HL-60 (cell line): ENCODE measurements at regions not wholly inside any gene's neighbourhood (a gene's known extent, or its start where the extent isn't known, plus 50 kb on each side); places are given as distances from the start of the nearest gene placed in this dataset.

Experiments used
- DNase-seq, 2 experiments: peaks; one replicate each; pipeline ENCODE4 v3.0.0-alpha.2; 2010 to 2020; ENCODE audit warnings: low read depth in 1 of 2, low spot score in 1 of 2
- H3K27ac ChIP-seq: fragments of 250-450 bp; sonication (Bioruptor Pico); replicated peaks from 2 replicates; pipeline ENCODE4 v1.5.1; 2020; ENCODE audit warnings: mild to moderate bottlenecking, moderate library complexity
- H3K27me3 ChIP-seq: fragments of 250-450 bp; sonication (Bioruptor Pico); 2 replicates; pipeline ENCODE4 v1.5.1; 2021; ENCODE audit warnings: mild to moderate bottlenecking, moderate library complexity; ENCODE audit not compliant: insufficient read depth, poor library complexity, severe bottlenecking
- H3K4me3 ChIP-seq: replicated peaks from 2 replicates; pipeline ENCODE4 v1.5.1; 2011; ENCODE audit warnings: mild to moderate bottlenecking, control low read depth, low read length; ENCODE audit not compliant: insufficient read depth
- CTCF ChIP-seq: IDR thresholded peaks from one replicate; pipeline ENCODE4 v1.5.1; 2011; ENCODE audit warnings: low read length, control low read depth, inconsistent platforms; ENCODE audit not compliant: insufficient read depth
- GABPA ChIP-seq: IDR thresholded peaks from 2 replicates; pipeline ENCODE4 v1.6.1; 2012; ENCODE audit warnings: low read depth
- POLR2AphosphoS5 ChIP-seq: IDR thresholded peaks from 2 replicates; pipeline ENCODE4 v1.6.1; 2012; ENCODE audit warnings: low read depth
- REST ChIP-seq: IDR thresholded peaks from 2 replicates; pipeline ENCODE4 v1.6.1; 2012; ENCODE audit warnings: low read depth; ENCODE audit not compliant: insufficient replicate concordance
- SPI1 ChIP-seq: IDR thresholded peaks from 2 replicates; pipeline ENCODE4 v1.6.1; 2012; ENCODE audit warnings: low read depth, mild to moderate bottlenecking, borderline replicate concordance

DNA sequence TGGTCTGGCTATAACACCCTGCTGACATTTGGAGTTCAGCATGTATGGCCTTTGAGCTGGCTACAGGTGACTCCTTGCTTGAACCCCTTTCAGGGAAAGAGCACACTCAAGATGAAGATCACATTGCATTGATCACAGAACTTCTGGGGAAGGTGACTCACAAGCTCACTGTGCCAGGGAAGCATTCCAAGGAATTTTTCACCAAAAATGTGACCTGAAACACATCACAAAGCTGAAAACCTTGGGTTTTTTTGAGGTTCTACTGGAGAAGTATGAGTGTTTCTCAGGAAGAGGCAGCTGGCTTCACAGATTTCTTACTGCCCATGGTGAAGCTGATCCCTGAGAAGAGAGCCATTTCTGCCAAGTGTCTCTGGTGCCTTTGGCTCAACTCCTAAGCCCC, 879.0 kb downstream of the CBLN2 start:
- no peak for DNase-seq
- H3K27me3 ChIP-seq: no peaks in the 10 kb centered on the region
- no peak overlapping the region for H3K27ac ChIP-seq
- TF ChIP-seq GABPA: no peak
- TF ChIP-seq CTCF: no peak
- TF ChIP-seq POLR2AphosphoS5: no peak
- TF ChIP-seq SPI1: no peak
- no peak overlapping the region for H3K4me3 ChIP-seq

- TF ChIP-seq CTCF (no peak), SPI1 (no peak), GABPA (no peak), REST (no peak), POLR2AphosphoS5 (no peak)
- DNase-seq: no peak
- H3K27me3 ChIP-seq: no peaks in the 10 kb centered on the region
- H3K4me3 ChIP-seq: no peak overlapping the region
- H3K27ac ChIP-seq: no peak overlapping the region
Measured at GRCh38 chr18:71643822-71644221, 900.3 kb downstream of the CBLN2 start.

- no peak for TF ChIP-seq REST
- no peaks in the 10 kb centered on the region for H3K27me3 ChIP-seq
- no peak overlapping the region for H3K27ac ChIP-seq
- no peak for DNase-seq
- H3K4me3 ChIP-seq: no peak overlapping the region
Measured at GRCh38 chr18:71630696-71631095, 913.4 kb downstream of the CBLN2 start.

- H3K4me3 ChIP-seq: no peak overlapping the region
- no peak overlapping the region for H3K27ac ChIP-seq
- H3K27me3 ChIP-seq: no peaks in the 10 kb centered on the region
- no peak for DNase-seq
- no peak for TF ChIP-seq REST
- no peak for TF ChIP-seq SPI1
- no peak for TF ChIP-seq POLR2AphosphoS5
- TF ChIP-seq GABPA: no peak
- TF ChIP-seq CTCF: no peak
Measured at GRCh38 chr18:71625556-71626090, 918.5 kb downstream of the CBLN2 start.
